Mesenchymal stem cell (in vitro differentiated cells and primary cell): ENCODE measurements at regions not wholly inside any gene's neighbourhood (a gene's known extent, or its start where the extent isn't known, plus 50 kb on each side); places are given as distances from the start of the nearest gene placed in this dataset.

Experiments used
- DNase-seq: peaks from one replicate; pipeline ENCODE4 v3.0.0-alpha.2; 2013
- H2AFZ ChIP-seq: one replicate; pipeline ENCODE4 v1.6.1; 2013; ENCODE audit warnings: low read depth, mild to moderate bottlenecking, control low read depth, inconsistent platforms, low read length, moderate library complexity
- H2AK5ac ChIP-seq: 2 replicates; pipeline ENCODE4 v1.6.1; 2013; ENCODE audit warnings: low read length, moderate library complexity, mild to moderate bottlenecking, inconsistent platforms; ENCODE audit not compliant: severe bottlenecking
- H2BK120ac ChIP-seq: one replicate; pipeline ENCODE4 v1.6.1; 2013; ENCODE audit warnings: low read depth, mild to moderate bottlenecking, inconsistent platforms, low read length, moderate library complexity
- H2BK12ac ChIP-seq, 2 experiments: one replicate each; pipeline ENCODE4 v1.6.1; 2013; ENCODE audit warnings: inconsistent platforms in 2 of 2, low read length in 2 of 2, mild to moderate bottlenecking in 2 of 2, moderate library complexity in 2 of 2, control low read depth in 1 of 2
- H2BK15ac ChIP-seq: one replicate; pipeline ENCODE4 v1.6.1; 2013; ENCODE audit warnings: mild to moderate bottlenecking, low read depth, inconsistent platforms; ENCODE audit not compliant: poor library complexity, severe bottlenecking
- H2BK5ac ChIP-seq: 2 replicates; pipeline ENCODE4 v1.6.1; 2013; ENCODE audit warnings: low read depth, mild to moderate bottlenecking, low read length, control low read depth, inconsistent platforms; ENCODE audit not compliant: poor library complexity, severe bottlenecking
- H3K14ac ChIP-seq, 2 experiments: one replicate each; pipeline ENCODE4 v1.6.1; 2013; ENCODE audit warnings: inconsistent platforms in 2 of 2, low read length in 2 of 2, control low read depth in 1 of 2, mild to moderate bottlenecking in 1 of 2, moderate library complexity in 1 of 2
- H3K18ac ChIP-seq, 2 experiments: one replicate each; pipeline ENCODE4 v1.6.1; 2013; ENCODE audit warnings: inconsistent platforms in 2 of 2, low read length in 2 of 2, control low read depth in 1 of 2, low read depth in 1 of 2, mild to moderate bottlenecking in 1 of 2
- H3K23ac ChIP-seq, 2 experiments: one replicate each; pipeline ENCODE4 v1.6.1; 2013; ENCODE audit warnings: inconsistent platforms in 2 of 2, low read length in 2 of 2, mild to moderate bottlenecking in 2 of 2, moderate library complexity in 2 of 2, control low read depth in 1 of 2
- H3K27ac ChIP-seq: 2 replicates; pipeline ENCODE4 v1.5.1; 2013; ENCODE audit warnings: mild to moderate bottlenecking, moderate library complexity, low read length, control low read depth, inconsistent platforms; ENCODE audit not compliant: poor library complexity, severe bottlenecking
- H3K27me3 ChIP-seq, 2 experiments: 2 replicates each; pipeline versions ENCODE4 v1.6.1 to v1.7.0; 2013; ENCODE audit warnings: low read length in 2 of 2, mild to moderate bottlenecking in 2 of 2, moderate library complexity in 2 of 2, control low read depth in 1 of 2, inconsistent platforms in 1 of 2; ENCODE audit not compliant: control insufficient read depth in 1 of 2, insufficient read depth in 1 of 2
- H3K36me3 ChIP-seq, 2 experiments: 2 replicates each; pipeline versions ENCODE4 v1.6.1 to v1.7.0; 2013; ENCODE audit warnings: low read length in 2 of 2, control low read depth in 1 of 2, inconsistent platforms in 1 of 2, low read depth in 1 of 2, mild to moderate bottlenecking in 1 of 2; ENCODE audit not compliant: insufficient read depth in 2 of 2, control insufficient read depth in 1 of 2
- H3K4ac ChIP-seq, 2 experiments: one replicate each; pipeline ENCODE4 v1.6.1; 2013; ENCODE audit warnings: inconsistent platforms in 2 of 2, low read length in 2 of 2, mild to moderate bottlenecking in 2 of 2, moderate library complexity in 2 of 2, control low read depth in 1 of 2, low read depth in 1 of 2
- H3K4me1 ChIP-seq: 2 replicates; pipeline ENCODE4 v1.6.1; 2013; ENCODE audit warnings: low read depth, low read length, control low read depth; ENCODE audit not compliant: control insufficient read depth, insufficient read depth
- H3K4me2 ChIP-seq: 2 replicates; pipeline ENCODE4 v1.6.1; 2013; ENCODE audit warnings: low read length, mild to moderate bottlenecking, inconsistent platforms; ENCODE audit not compliant: poor library complexity, severe bottlenecking
- H3K4me3 ChIP-seq, 2 experiments: 2 replicates each; pipeline versions ENCODE4 v1.5.1 to v1.7.0; 2013; ENCODE audit warnings: low read length in 2 of 2, mild to moderate bottlenecking in 2 of 2, control low read depth in 1 of 2, low read depth in 1 of 2; ENCODE audit not compliant: insufficient read depth in 1 of 2
- H3K79me1 ChIP-seq: replicated peaks from 2 replicates; pipeline ENCODE4 v1.6.1; 2013; ENCODE audit warnings: mild to moderate bottlenecking, control low read depth, low read length, inconsistent platforms; ENCODE audit not compliant: poor library complexity, severe bottlenecking
- H3K9ac ChIP-seq: 2 replicates; pipeline ENCODE4 v1.7.0; 2013; ENCODE audit warnings: mild to moderate bottlenecking, low read length, moderate library complexity
- H3K9me3 ChIP-seq: 2 replicates; pipeline ENCODE4 v1.7.0; 2013; ENCODE audit warnings: mild to moderate bottlenecking, low read length; ENCODE audit not compliant: control insufficient read depth
- H4K8ac ChIP-seq: one replicate; pipeline ENCODE4 v1.6.1; 2013; ENCODE audit warnings: inconsistent platforms, mild to moderate bottlenecking, low read length, moderate library complexity
- H4K91ac ChIP-seq: one replicate; pipeline ENCODE4 v1.6.1; 2013; ENCODE audit warnings: mild to moderate bottlenecking, low read length, inconsistent platforms
- WGBS: methylation state at CpG from one replicate; pipeline ENCODE4 v1.1.7; 2013; ENCODE audit warnings: mixed read lengths; 5-methylcytosine and 5-hydroxymethylcytosine counted together

- Histone ChIP-seq H4K8ac (no peak overlapping the region), H4K91ac (no peak overlapping the region), H2BK5ac (no peak overlapping the region), H2BK120ac (no peak overlapping the region), H3K4me2 (no peak overlapping the region), H3K4me3 (no peak overlapping the region), H2BK15ac (no peak overlapping the region), H3K23ac (no peak overlapping the region), H2BK12ac (no peak overlapping the region), H3K4ac (no peak overlapping the region), H3K9me3 (no peaks in the 10 kb centered on the region), H3K14ac (no peak overlapping the region), H3K79me1 (no peaks in the 10 kb centered on the region), H3K27me3 (no peaks in the 10 kb centered on the region), H3K36me3 (no peaks in the 10 kb centered on the region), H3K18ac (peak overlapping the region in 1 of 2 experiments; percentile 40), H3K9ac (no peak overlapping the region), H2AK5ac (no peak overlapping the region), H3K4me1 (no peaks in the 10 kb centered on the region), H3K27ac (no peak overlapping the region), H2AFZ (no peak overlapping the region)
- over 99% methylated on average over 5 of the region's 5 CpGs for WGBS
- DNase-seq, result no peak
These were observed 166.1 kb upstream of the KRR1 start for GRCh38 chr12:75677522-75677921.

DNA sequence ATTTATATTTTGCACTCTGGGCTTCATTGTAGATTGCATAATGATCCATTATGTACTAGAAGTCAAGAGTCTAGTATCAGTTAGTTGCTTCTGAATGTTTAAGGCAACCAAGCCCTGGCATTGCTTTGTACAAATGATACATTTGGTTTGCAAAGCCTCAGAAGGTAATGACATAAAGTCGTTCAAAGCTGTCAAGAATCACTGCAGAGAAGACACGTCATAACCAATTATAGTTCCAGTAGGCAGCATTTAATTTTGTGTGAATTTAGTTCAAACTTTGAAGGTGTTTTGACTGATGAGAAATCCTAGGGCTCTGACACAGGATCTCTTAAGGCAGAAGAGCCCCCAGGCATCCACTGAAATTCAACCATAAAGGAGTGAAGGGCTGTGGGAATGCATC is 163.0 kb upstream of the KRR1 start:
- H3K27ac ChIP-seq, result no peak overlapping the region
- no peaks in the 10 kb centered on the region for H3K9me3 ChIP-seq
- no peak overlapping the region for H2AFZ ChIP-seq
- H3K9ac ChIP-seq, result no peak overlapping the region
- H2BK120ac ChIP-seq, result no peak overlapping the region
- WGBS, result 98% methylated on average over 2 of the region's 2 CpGs
- H2AK5ac ChIP-seq, result no peak overlapping the region
- no peak overlapping the region for H3K18ac ChIP-seq
- H2BK12ac ChIP-seq, result no peak overlapping the region
- H3K14ac ChIP-seq, result no peak overlapping the region
- H3K4me3 ChIP-seq, result no peak overlapping the region
- H3K79me1 ChIP-seq, result no peaks in the 10 kb centered on the region
- no peak overlapping the region for H4K91ac ChIP-seq
- H3K27me3 ChIP-seq, result no peaks in the 10 kb centered on the region
- no peak overlapping the region for H2BK15ac ChIP-seq
- no peak for DNase-seq
- H3K4me1 ChIP-seq, result no peaks in the 10 kb centered on the region
- H3K36me3 ChIP-seq, result no peaks in the 10 kb centered on the region
- no peak overlapping the region for H3K4ac ChIP-seq
- no peak overlapping the region for H3K23ac ChIP-seq
- no peak overlapping the region for H2BK5ac ChIP-seq
- H4K8ac ChIP-seq, result no peak overlapping the region
- no peak overlapping the region for H3K4me2 ChIP-seq

DNA sequence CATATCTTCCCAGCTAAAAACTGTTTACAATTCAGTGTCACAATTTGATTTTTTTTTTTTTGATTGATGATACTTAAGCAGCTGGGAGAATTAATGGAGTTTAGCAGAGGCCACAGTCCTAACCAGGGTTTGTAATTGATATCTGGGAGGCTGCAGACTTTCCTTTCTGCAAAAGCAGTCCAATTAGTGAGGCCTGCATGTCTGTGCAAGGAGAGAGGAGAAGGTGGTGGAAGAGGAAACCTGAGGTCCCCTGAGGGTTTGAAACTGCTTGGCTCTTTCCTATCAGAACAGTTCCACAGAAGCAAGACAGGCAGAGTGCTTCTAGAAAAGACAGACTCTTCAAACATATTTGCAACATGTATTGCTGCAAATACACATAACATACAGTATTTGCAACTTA is 160.8 kb upstream of the KRR1 start:
- Histone ChIP-seq H3K4me3 (no peak overlapping the region), H3K9ac (no peak overlapping the region), H2BK12ac (no peak overlapping the region), H3K36me3 (no peaks in the 10 kb centered on the region), H3K4me2 (no peak overlapping the region), H2AK5ac (no peak overlapping the region), H3K23ac (no peak overlapping the region), H3K4ac (no peak overlapping the region), H3K79me1 (no peaks in the 10 kb centered on the region), H3K18ac (no peak overlapping the region), H3K27ac (no peak overlapping the region), H2BK120ac (no peak overlapping the region), H3K27me3 (no peaks in the 10 kb centered on the region), H2AFZ (no peak overlapping the region), H2BK5ac (no peak overlapping the region), H2BK15ac (no peak overlapping the region), H3K14ac (no peak overlapping the region), H4K8ac (no peak overlapping the region), H4K91ac (no peak overlapping the region), H3K9me3 (no peaks in the 10 kb centered on the region), H3K4me1 (no peaks in the 10 kb centered on the region)
- DNase-seq, result peak; percentile 5

GRCh38 chr12:75670216-75670615 is 158.8 kb upstream of the KRR1 start:
- no peak overlapping the region for H3K18ac ChIP-seq
- no peak overlapping the region for H4K91ac ChIP-seq
- no peaks in the 10 kb centered on the region for H3K36me3 ChIP-seq
- H2BK15ac ChIP-seq, result no peak overlapping the region
- H3K79me1 ChIP-seq, result no peaks in the 10 kb centered on the region
- no peak overlapping the region for H3K27ac ChIP-seq
- H3K4me2 ChIP-seq, result no peak overlapping the region
- no peak overlapping the region for H4K8ac ChIP-seq
- H3K27me3 ChIP-seq, result no peaks in the 10 kb centered on the region
- no peaks in the 10 kb centered on the region for H3K9me3 ChIP-seq
- H3K23ac ChIP-seq, result no peak overlapping the region
- H2BK12ac ChIP-seq, result no peak overlapping the region
- H3K4ac ChIP-seq, result no peak overlapping the region
- DNase-seq, result no peak
- 83% methylated on average over 2 of the region's 5 CpGs for WGBS
- H2AFZ ChIP-seq, result no peak overlapping the region
- no peak overlapping the region for H2BK5ac ChIP-seq
- H2AK5ac ChIP-seq, result peak overlapping the region; percentile 59
- H3K4me3 ChIP-seq, result no peak overlapping the region
- no peak overlapping the region for H3K14ac ChIP-seq
- H3K9ac ChIP-seq, result no peak overlapping the region
- no peak overlapping the region for H2BK120ac ChIP-seq
- peaks cover 2% of the 10 kb centered on the region for H3K4me1 ChIP-seq
